Stimulated activated CD8-positive, alpha-beta memory T cell treated with anti-CD3 and anti-CD28 coated beads, Interleukin-2, amount 100 ng/mL, for 48 hours (primary cell): ENCODE measurements at regions not wholly inside any gene's neighbourhood (a gene's known extent, or its start where the extent isn't known, plus 50 kb on each side); places are given as distances from the start of the nearest gene placed in this dataset.
"Not testable (repeated sequence)": the region's sequence is repeated elsewhere in the genome, so short reads cannot be mapped to it uniquely, and the experiment has no call there.

Experiments
- DNase-seq, 2 donors: peaks; one replicate each; pipeline ENCODE4 v3.0.0-alpha.2; 2020; ENCODE audit warnings: low read depth in 2 of 2

- DNase-seq = not testable (repeated sequence)
Measured at GRCh38 chr1:25171013-25171412, 61.3 kb downstream of the SYF2 start.

- DNase-seq = no peak
Measured at GRCh38 chr1:25170439-25170838, 61.9 kb downstream of the SYF2 start.

- DNase-seq = no peak
Measured at GRCh38 chr1:25169610-25170009, 62.7 kb downstream of the SYF2 start.

- DNase-seq = no peak
Measured at GRCh38 chr1:25169168-25169567, 63.1 kb downstream of the SYF2 start.

- DNase-seq = no peak
Measured at GRCh38 chr1:25168193-25169071, 63.9 kb downstream of the SYF2 start.

DNA sequence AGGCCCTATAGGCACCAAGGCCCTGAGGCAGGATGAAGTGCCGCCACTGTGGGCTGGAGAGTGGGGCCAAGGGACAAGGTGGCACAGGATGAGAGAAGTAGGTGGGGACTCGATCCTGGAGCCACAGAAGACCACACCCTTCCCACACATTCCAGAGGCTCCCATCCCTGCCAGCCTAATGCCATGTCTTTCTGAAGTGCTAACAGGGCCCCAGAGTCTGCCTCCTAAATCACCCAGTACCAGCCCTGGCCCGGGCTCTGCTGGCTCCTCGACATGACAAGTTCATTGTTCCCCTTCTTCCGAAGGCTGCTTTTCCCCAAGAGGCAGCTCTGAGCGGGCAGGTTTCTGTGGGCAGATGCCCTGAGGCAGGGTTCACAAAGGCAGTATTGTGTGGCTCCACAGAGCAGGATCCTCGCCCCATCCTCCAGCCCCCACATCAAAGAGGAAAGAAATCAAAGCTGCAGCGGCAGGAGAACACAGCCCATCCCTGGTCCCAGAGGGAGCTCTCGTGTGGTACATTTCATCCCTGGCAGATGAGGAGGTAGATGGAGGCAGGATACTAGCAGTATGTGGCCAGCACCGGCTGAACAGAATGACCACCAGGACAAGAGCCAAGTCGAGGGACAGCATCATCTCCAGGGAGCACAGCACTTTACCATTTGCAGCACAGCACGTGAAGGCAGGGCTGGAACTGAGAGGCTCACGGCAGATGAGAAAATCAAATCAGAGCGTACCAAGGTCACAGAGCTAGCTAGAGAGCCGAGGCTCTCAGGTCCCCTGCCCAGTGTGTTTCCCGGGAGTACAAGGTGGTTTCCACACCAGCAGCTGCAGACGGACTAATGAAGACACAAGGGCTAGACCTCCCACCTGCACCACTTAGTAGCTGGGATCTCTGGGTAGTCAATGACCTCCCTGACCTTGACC, 64.8 kb downstream of the SYF2 start:
- no peak for DNase-seq

DNA sequence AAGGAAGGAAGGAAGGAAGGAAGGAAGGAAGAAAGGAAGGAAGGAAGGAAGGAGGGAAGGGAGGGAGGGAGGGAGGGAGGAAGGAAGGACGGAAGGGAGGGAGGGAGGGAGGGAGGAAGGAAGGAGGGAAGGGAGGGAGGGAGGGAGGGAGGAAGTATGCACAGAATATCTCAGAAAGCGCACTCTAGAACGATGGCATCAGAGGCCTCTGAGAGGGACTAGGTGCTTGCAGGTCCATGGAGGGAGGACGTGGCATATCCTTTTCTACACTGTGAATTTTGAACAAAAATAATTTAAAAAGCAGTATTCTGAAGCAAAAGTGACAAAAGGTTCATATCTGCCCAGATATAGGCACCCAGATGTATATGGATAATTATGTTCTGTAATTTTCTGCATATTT, 65.5 kb downstream of the SYF2 start:
- no peak for DNase-seq

- no peak for DNase-seq
Measured at GRCh38 chr1:25163986-25164385, 68.3 kb downstream of the SYF2 start.

- DNase-seq = no peak
Measured at GRCh38 chr1:25161981-25162380, 70.3 kb downstream of the SYF2 start.

- DNase-seq = no peak
Measured at GRCh38 chr1:25157846-25158245, 74.5 kb downstream of the SYF2 start.

- DNase-seq = no peak
Measured at GRCh38 chr1:25150985-25151495, 81.3 kb downstream of the SYF2 start.

DNA sequence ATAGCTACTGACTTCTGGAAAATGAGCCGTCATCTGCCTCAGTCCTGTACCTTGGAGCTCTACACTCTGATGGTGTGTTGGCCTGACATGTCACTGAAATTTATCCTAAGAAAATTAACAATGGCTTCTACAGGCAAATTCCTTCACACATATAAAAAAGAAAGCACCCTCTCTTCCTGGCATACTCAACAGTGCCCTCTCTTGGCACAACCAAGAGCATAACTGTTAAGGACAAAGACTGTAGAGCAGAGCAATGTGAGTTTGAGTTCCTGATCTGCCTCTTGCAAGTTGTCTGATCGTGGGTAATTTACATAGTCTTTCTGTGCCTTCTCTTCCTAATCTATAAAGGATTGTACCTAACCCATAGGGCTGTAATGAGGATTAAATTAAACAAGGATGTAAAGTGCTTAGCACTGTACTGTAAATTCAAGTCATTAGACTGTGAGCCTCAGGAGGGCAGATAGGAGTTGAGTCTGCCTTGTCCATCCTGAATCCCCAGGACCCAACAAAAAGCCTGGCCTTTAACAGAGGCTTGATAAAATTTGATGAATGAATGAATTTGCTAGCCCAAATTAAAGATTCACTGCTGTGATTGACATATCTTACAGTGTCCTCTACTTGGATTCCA, 83.5 kb downstream of the SYF2 start:
- no peak for DNase-seq

GRCh38 chr1:25146451-25146855, 85.8 kb downstream of the SYF2 start:
- no peak for DNase-seq

- DNase-seq = no peak
Measured at GRCh38 chr1:25145775-25146393, 86.4 kb downstream of the SYF2 start.

GRCh38 chr1:25140073-25140797, 92.1 kb downstream of the SYF2 start:
- DNase-seq = no peak

DNA sequence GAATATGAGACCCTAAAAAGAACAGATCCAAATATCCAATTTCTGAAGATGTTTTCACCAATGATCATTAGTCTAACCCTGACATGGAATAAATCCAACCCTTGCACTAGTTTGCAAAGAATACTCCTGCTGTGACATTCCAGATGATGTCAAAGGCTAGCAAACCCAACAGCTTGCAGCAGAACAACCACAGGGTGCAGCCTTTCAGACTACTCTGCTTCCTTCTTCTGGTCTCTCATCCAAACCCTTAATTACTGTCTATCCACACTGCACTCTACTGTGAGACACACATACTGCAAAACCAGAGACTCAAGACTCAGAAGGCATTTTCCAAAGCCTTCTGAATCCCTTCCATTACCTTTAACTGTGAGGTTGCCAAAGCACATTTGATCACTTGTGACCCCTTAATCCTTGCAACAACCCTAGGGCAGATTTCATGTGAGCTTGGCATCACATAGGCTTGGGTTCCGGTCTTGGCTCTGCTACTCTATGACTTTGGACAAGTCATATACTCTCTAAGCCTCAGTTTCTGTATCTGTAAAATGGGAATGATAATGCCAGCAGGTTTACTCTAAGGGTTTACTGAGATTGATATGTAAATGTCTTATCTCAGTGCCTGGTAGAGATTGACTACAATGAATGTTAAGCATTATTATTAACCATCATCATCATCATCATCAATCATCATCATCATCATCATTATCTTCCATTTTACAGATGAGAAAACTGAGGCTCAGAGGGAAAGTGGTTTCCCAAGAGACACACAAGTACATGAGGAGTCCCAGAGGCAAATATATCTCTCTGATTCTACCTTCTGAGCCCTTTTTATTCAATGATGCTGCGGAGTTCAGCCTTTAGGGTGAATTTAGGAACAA, 94.5 kb downstream of the SYF2 start:
- no peak for DNase-seq

DNA sequence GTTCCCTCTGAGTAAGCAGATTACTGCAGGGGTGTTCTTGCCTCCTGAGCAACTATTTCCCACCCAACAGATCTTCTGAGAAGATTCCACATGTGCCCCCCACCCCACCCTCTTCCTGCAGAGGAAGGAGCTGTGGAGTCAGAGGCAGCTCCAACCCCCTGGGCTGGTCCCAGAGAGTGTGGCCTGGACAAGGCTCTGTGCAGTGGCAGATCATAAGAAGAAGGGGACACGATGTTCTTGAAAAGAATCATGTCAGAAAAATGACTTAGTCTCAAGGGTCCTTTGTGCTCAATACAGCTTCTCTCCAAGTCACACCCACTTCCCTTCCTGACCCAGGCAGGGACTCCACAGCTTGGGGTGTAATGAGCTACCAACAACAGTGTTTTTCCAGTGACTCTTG, 95.2 kb downstream of the SYF2 start:
- no peak for DNase-seq

- no peak for DNase-seq
Measured at GRCh38 chr1:25135909-25136308, 96.4 kb downstream of the SYF2 start.

- DNase-seq = no peak
Measured at GRCh38 chr1:25134801-25135461, 97.4 kb downstream of the SYF2 start.
